Mammary epithelial cell (primary cell): ENCODE measurements at regions not wholly inside any gene's neighbourhood (a gene's known extent, or its start where the extent isn't known, plus 50 kb on each side); places are given as distances from the start of the nearest gene placed in this dataset.

ENCODE experiments used
- CTCF ChIP-seq, 2 donors: IDR thresholded peaks in 1 of 2; conservative IDR thresholded peaks in 1 of 2; 2 replicates each; pipeline ENCODE4 v1.5.1; 2011 to 2012; ENCODE audit warnings: inconsistent platforms in 2 of 2, low read length in 2 of 2, mild to moderate bottlenecking in 2 of 2, control low read depth in 1 of 2, low read depth in 1 of 2; ENCODE audit not compliant: insufficient read depth in 1 of 2; ENCODE audit errors: extremely low read depth in 1 of 2
- EZH2 ChIP-seq: IDR thresholded peaks from 2 replicates; pipeline ENCODE4 v1.6.1; 2012; ENCODE audit warnings: low read length, inconsistent platforms, borderline replicate concordance

- TF ChIP-seq CTCF (conservative IDR thresholded peaks at IDR 0.05 in 1 of 2, IDR thresholded peaks at IDR 0.05 in 1 of 2; ENCODE audit: extremely low read depth in 1 of 2, insufficient read depth in 1 of 2, low read depth in 1 of 2, low read length in 2 of 2) (no peak), EZH2 (no peak)
Observed at GRCh38 chr17:55833306-55833705, 82.5 kb downstream of the PCTP start.
